GM12878 (cell line): ENCODE measurements at regions not wholly inside any gene's neighbourhood (a gene's known extent, or its start where the extent isn't known, plus 50 kb on each side); places are given as distances from the start of the nearest gene placed in this dataset.

ENCODE experiments used
- ATAC-seq: fragments of 200-7000 bp; cut with Tn5 transposase; 3 replicates; pipeline ENCODE4 v1.9.1; 2020; ENCODE audit warnings: mild to moderate bottlenecking, moderate library complexity
- BruUV-seq: library from RNA; stranded (reverse); fragments of 400-500 nt; replicated peaks from 2 replicates; lab custom pipeline; 2021; lab: Mats Ljungman, UMichigan
- CTCF ChIA-PET: fragments of 300-600 bp; sonication (Branson Sonifier 250); formaldehyde crosslinking; extraction: SDS; loops from one replicate; lab custom pipeline; 2021; ENCODE audit warnings: inconsistent platforms; lab: Yijun Ruan, JAX
- POLR2A ChIA-PET: fragments of 350-600 bp; formaldehyde crosslinking; extraction: SDS; loops from one replicate; lab custom pipeline; 2021; ENCODE audit warnings: inconsistent platforms; lab: Charles Lee
- RAD21 ChIA-PET: fragments of 300-600 bp; sonication (Branson Sonifier 250); formaldehyde crosslinking; loops from one replicate; lab custom pipeline; 2023; ENCODE audit warnings: antibody characterized with exemption; ENCODE audit not compliant: unreplicated experiment; lab: Charles Lee
- SMC1A ChIA-PET: fragments of 300-600 bp; sonication (Branson Sonifier 250); formaldehyde crosslinking; loops from one replicate; lab custom pipeline; 2023; ENCODE audit not compliant: unreplicated experiment, uncharacterized antibody; lab: Charles Lee
- DNase-seq: peaks from one replicate; pipeline ENCODE4 v3.0.0-alpha.2; 2011; ENCODE audit warnings: low read depth, low spot score
- FAIRE-seq: peaks from 3 replicates; lab custom pipeline; 2011; peaks lifted over from hg19 to GRCh38; lab: Jason Lieb, UNC
- H2AFZ ChIP-seq: 2 replicates; pipeline ENCODE4 v1.6.0; 2011; ENCODE audit warnings: low read depth, low read length, control low read depth; ENCODE audit not compliant: control insufficient read depth
- H3K27ac ChIP-seq: 2 replicates; pipeline ENCODE4 v1.5.1; 2011; ENCODE audit warnings: control low read depth; ENCODE audit not compliant: control insufficient read depth, insufficient read depth
- H3K27me3 ChIP-seq, 2 experiments: replicated peaks in 1 of 2; 2 replicates each; pipeline versions ENCODE4 v1.6.0 to v1.6.1; 2011; ENCODE audit warnings: low read length in 1 of 2; ENCODE audit not compliant: control insufficient read depth in 2 of 2, insufficient read depth in 2 of 2
- H3K36me3 ChIP-seq, 2 experiments: 2 replicates each; pipeline ENCODE4 v1.5.1; 2011; ENCODE audit warnings: low read length in 1 of 2; ENCODE audit not compliant: control insufficient read depth in 2 of 2, insufficient read depth in 2 of 2
- H3K4me1 ChIP-seq: 2 replicates; pipeline ENCODE4 v1.6.1; 2011; ENCODE audit warnings: mild to moderate bottlenecking, low read length, moderate library complexity, mixed read lengths; ENCODE audit not compliant: control insufficient read depth, insufficient read depth
- H3K4me2 ChIP-seq: 2 replicates; pipeline ENCODE4 v1.6.0; 2011; ENCODE audit warnings: control low read depth; ENCODE audit not compliant: control insufficient read depth, insufficient read depth
- H3K4me3 ChIP-seq: fragments of 200-600 bp; sonication (generic); 2 replicates; pipeline ENCODE4 v1.5.1; 2016
- H3K79me2 ChIP-seq: 2 replicates; pipeline ENCODE4 v1.6.0; 2011; ENCODE audit warnings: low read length; ENCODE audit not compliant: control insufficient read depth, insufficient read depth
- H3K9ac ChIP-seq: 2 replicates; pipeline ENCODE4 v1.8.0; 2011; ENCODE audit warnings: low read length, control low read depth, mixed read lengths; ENCODE audit not compliant: control insufficient read depth, insufficient read depth
- H3K9me3 ChIP-seq: replicated peaks from 3 replicates; pipeline ENCODE4 v1.5.1; 2011; ENCODE audit warnings: mild to moderate bottlenecking, low read length; ENCODE audit not compliant: control insufficient read depth, insufficient read depth
- H4K20me1 ChIP-seq: 2 replicates; pipeline ENCODE4 v1.6.0; 2011; ENCODE audit not compliant: control insufficient read depth, insufficient read depth
- CEBPZ ChIP-seq: fragments of 150-350 bp; IDR thresholded peaks from 2 replicates; pipeline ENCODE4 v1.6.1; 2016; ENCODE audit warnings: low read depth, low read length
- CREM ChIP-seq: IDR thresholded peaks from 2 replicates; pipeline ENCODE4 v1.6.1; 2014; ENCODE audit warnings: antibody characterized with exemption, low read depth
- EGR1 ChIP-seq, 2 experiments: IDR thresholded peaks; 1 replicate in 1 of 2; 2 replicates in 1 of 2; pipeline ENCODE4 v1.6.1; 2011 to 2012; ENCODE audit warnings: low read depth in 2 of 2, low read length in 2 of 2, borderline replicate concordance in 1 of 2, mild to moderate bottlenecking in 1 of 2, moderate library complexity in 1 of 2
- POLR2AphosphoS2 ChIP-seq: IDR thresholded peaks from 2 replicates; pipeline ENCODE4 v1.6.1; 2011; ENCODE audit warnings: low read depth, mild to moderate bottlenecking, low read length, improper control_type of control experiment, moderate library complexity
- SPI1 ChIP-seq: IDR thresholded peaks from 2 replicates; pipeline ENCODE4 v1.6.1; 2011; ENCODE audit warnings: low read depth, mild to moderate bottlenecking, low read length, moderate library complexity, borderline replicate concordance; ENCODE audit not compliant: insufficient read depth
- USF2 ChIP-seq: IDR thresholded peaks from 2 replicates; pipeline ENCODE4 v1.6.1; 2011; ENCODE audit warnings: low read depth, low read length, improper control_type of control experiment, borderline replicate concordance
- ZBTB11 ChIP-seq: fragments of 450-650 bp; formaldehyde crosslinking; IDR thresholded peaks from 2 replicates; pipeline ENCODE4 v1.5.0; 2022; ENCODE audit warnings: mild to moderate bottlenecking, missing genetic modification characterization
- ZNF217 ChIP-seq: fragments of 450-650 bp; IDR thresholded peaks from 2 replicates; pipeline ENCODE4 v1.6.1; 2017; ENCODE audit warnings: antibody characterized with exemption, mild to moderate bottlenecking
- ZNF592 ChIP-seq: fragments of 450-650 bp; IDR thresholded peaks from 2 replicates; pipeline ENCODE4 v1.6.1; 2017; ENCODE audit warnings: mild to moderate bottlenecking, moderate library complexity
- WGBS: methylation state at CpG from one replicate; pipeline ENCODE4 v1.1.6; 2016; ENCODE audit warnings: low lambda C conversion rate; ENCODE audit not compliant: insufficient replicate concordance, insufficient coverage; ENCODE audit errors: missing lambda C conversion rate; 5-methylcytosine and 5-hydroxymethylcytosine counted together
- in situ Hi-C: fragments of 300-500 bp; cut with MboI; formaldehyde crosslinking; loops from 9 replicates; pipeline ENCODE4 v1.14.3; 2018; ENCODE audit warnings: mixed read lengths
- intact Hi-C: fragments of 100-400 bp; cut with micrococcal nuclease; formaldehyde crosslinking; loops from one replicate; pipeline ENCODE4 v1.14.2; 2022; ENCODE audit not compliant: unreplicated experiment

- TF ChIP-seq ZBTB11 (no peak), SPI1 (no peak)
These were observed 55.9 kb upstream of the TLK1 start (continued) for GRCh38 chr2:171216631-171217030.

- Histone ChIP-seq H3K9me3 (no peaks in the 10 kb centered on the region; the same call in 1 of the 3 replicates), H3K79me2 (no peaks in the 10 kb centered on the region), H3K9ac (no peak overlapping the region), H3K27ac (no peak overlapping the region), H3K4me1 (peaks cover 11% of the 10 kb centered on the region), H3K27me3 (no peaks in the 10 kb centered on the region), H3K4me3 (no peak overlapping the region), H3K4me2 (no peak overlapping the region), H2AFZ (no peak overlapping the region), H4K20me1 (no peaks in the 10 kb centered on the region), H3K36me3 (no peaks in the 10 kb centered on the region)
- POLR2A ChIA-PET, result no interaction called here
- SMC1A ChIA-PET, result interaction anchor here (0.9 to 1.4 kb wide), 8 partner anchors 10 to 104 kb away, joined by 3 to 4 read pairs (median 3); no protein-coding TSS in a partner anchor
- WGBS, result 97% methylated on average over 5 of the region's 5 CpGs
- CTCF ChIA-PET, result interaction anchor here (0.5 to 1.5 kb wide), 4 partner anchors 8 to 109 kb away, joined by 3 to 4 read pairs (median 4); no protein-coding TSS in a partner anchor
- in situ Hi-C loops (no loop called here), intact Hi-C loops (no loop called here)
- RAD21 ChIA-PET, result interaction anchor here (1.8 kb wide), 1 partner anchor 203 kb away, joined by 6 read pairs; no protein-coding TSS in a partner anchor
- no peak for DNase-seq
- BruUV-seq, result no TSS peak
- no peak for FAIRE-seq
- ATAC-seq, result no peak
- TF ChIP-seq ZNF592 (no peak), POLR2AphosphoS2 (no peak), ZNF217 (no peak), USF2 (no peak), CREM (no peak), CEBPZ (no peak), EGR1 (IDR thresholded peaks at IDR 0.05; ENCODE audit: borderline replicate concordance in 1 of 2, low read depth in 2 of 2, low read length in 2 of 2) (no peak)
These were observed 53.4 kb upstream of the TLK1 start for GRCh38 chr2:171214093-171214492.
